H1 (cell line): ENCODE measurements at regions not wholly inside any gene's neighbourhood (a gene's known extent, or its start where the extent isn't known, plus 50 kb on each side); places are given as distances from the start of the nearest gene placed in this dataset.

Experiments used
- CREB1 ChIP-seq: IDR thresholded peaks from 2 replicates; pipeline ENCODE4 v1.6.1; 2012; ENCODE audit warnings: inconsistent platforms
- CTCF ChIP-seq, 3 experiments: IDR thresholded peaks; 1 replicate in 2 of 3; 2 replicates in 1 of 3; pipeline versions ENCODE4 v1.5.1 to v1.6.1; 2011; ENCODE audit warnings: low read length in 3 of 3, mild to moderate bottlenecking in 3 of 3, inconsistent platforms in 2 of 3, low read depth in 1 of 3, moderate library complexity in 1 of 3; ENCODE audit not compliant: insufficient read depth in 1 of 3; ENCODE audit errors: control extremely low read depth in 1 of 3
- EZH2 ChIP-seq: fragments of 200-600 bp; sonication (generic); IDR thresholded peaks from 2 replicates; pipeline ENCODE4 v1.7.1; 2012; ENCODE audit warnings: low read depth, mild to moderate bottlenecking, moderate library complexity, low read length, inconsistent platforms; ENCODE audit not compliant: severe bottlenecking
- GABPA ChIP-seq: IDR thresholded peaks from 2 replicates; pipeline ENCODE4 v1.6.1; 2011; ENCODE audit warnings: mild to moderate bottlenecking, low read length, moderate library complexity, borderline replicate concordance; ENCODE audit not compliant: insufficient read depth
- MAFK ChIP-seq: IDR thresholded peaks from 2 replicates; pipeline ENCODE4 v1.6.1; 2012; ENCODE audit warnings: low read depth, mild to moderate bottlenecking, improper control_type of control experiment, low read length
- MAX ChIP-seq: IDR thresholded peaks from 2 replicates; pipeline ENCODE4 v1.6.1; 2012; ENCODE audit warnings: inconsistent platforms
- POLR2A ChIP-seq, 2 experiments: IDR thresholded peaks; 1 replicate in 1 of 2; 2 replicates in 1 of 2; pipeline ENCODE4 v1.6.1; 2011; ENCODE audit warnings: low read depth in 2 of 2, low read length in 2 of 2, mild to moderate bottlenecking in 2 of 2; ENCODE audit errors: control extremely low read depth in 1 of 2

- TF ChIP-seq GABPA, result no peak
- TF ChIP-seq POLR2A (IDR thresholded peaks at IDR 0.05; ENCODE audit: control extremely low read depth in 1 of 2, low read depth in 2 of 2, low read length in 2 of 2), result no peak
- TF ChIP-seq CTCF (IDR thresholded peaks at IDR 0.05; ENCODE audit: control extremely low read depth in 1 of 3, insufficient read depth in 1 of 3, low read depth in 1 of 3, low read length in 3 of 3), result no peak
- TF ChIP-seq CREB1, result no peak
- no peak for TF ChIP-seq MAX
- no peak for TF ChIP-seq MAFK
- TF ChIP-seq EZH2, result no peak
These were observed 56.8 kb upstream of the OCM2 start for GRCh38 chr7:98046816-98047215.
